Stimulated activated CD4-positive, alpha-beta T cell treated with anti-CD3 and anti-CD28 coated beads, Interleukin-4, amount 100 ng/mL, for 4 hours (primary cell): ENCODE measurements at regions not wholly inside any gene's neighbourhood (a gene's known extent, or its start where the extent isn't known, plus 50 kb on each side); places are given as distances from the start of the nearest gene placed in this dataset.
"Not testable (repeated sequence)": the region's sequence is repeated elsewhere in the genome, so short reads cannot be mapped to it uniquely, and the experiment has no call there.

ENCODE experiments used
- DNase-seq, 2 experiments: peaks; one replicate each; pipeline ENCODE4 v3.0.0-alpha.2; 2020

- no peak for DNase-seq
Measured at GRCh38 chr6:140271759-140272377, 897.4 kb upstream of the CITED2 start.

GRCh38 chr6:140269591-140270165 is 895.2 kb upstream of the CITED2 start:
- no peak for DNase-seq

GRCh38 chr6:140264431-140264830 is 890.0 kb upstream of the CITED2 start:
- DNase-seq = no peak

- not testable (repeated sequence) for DNase-seq
Measured at GRCh38 chr6:140258302-140258701, 883.9 kb upstream of the CITED2 start.

GRCh38 chr6:140256248-140256647 is 881.8 kb upstream of the CITED2 start:
- DNase-seq = no peak

GRCh38 chr6:140253096-140253495 is 878.6 kb upstream of the CITED2 start:
- no peak for DNase-seq

GRCh38 chr6:140252099-140252498 is 877.7 kb upstream of the CITED2 start:
- no peak for DNase-seq

- DNase-seq = no peak
Measured at GRCh38 chr6:140245296-140246040, 871.0 kb upstream of the CITED2 start.

GRCh38 chr6:140237251-140237650 is 862.8 kb upstream of the CITED2 start:
- no peak for DNase-seq

GRCh38 chr6:140236732-140237131 is 862.3 kb upstream of the CITED2 start:
- DNase-seq = no peak

- no peak for DNase-seq
Measured at GRCh38 chr6:140230282-140230681, 855.8 kb upstream of the CITED2 start.

GRCh38 chr6:140228491-140228890 is 854.0 kb upstream of the CITED2 start:
- no peak for DNase-seq

GRCh38 chr6:140226637-140227036 is 852.2 kb upstream of the CITED2 start:
- DNase-seq = no peak

GRCh38 chr6:140225701-140226436 is 851.4 kb upstream of the CITED2 start:
- no peak for DNase-seq

- DNase-seq = no peak
Measured at GRCh38 chr6:140217283-140217682, 842.8 kb upstream of the CITED2 start.

GRCh38 chr6:140209775-140210174 is 835.3 kb upstream of the CITED2 start:
- DNase-seq = no peak

GRCh38 chr6:140208286-140208685 is 833.8 kb upstream of the CITED2 start:
- no peak for DNase-seq

- DNase-seq = no peak
Measured at GRCh38 chr6:140205795-140206593, 831.5 kb upstream of the CITED2 start.

- DNase-seq = no peak
Measured at GRCh38 chr6:140204154-140204553, 829.7 kb upstream of the CITED2 start.

GRCh38 chr6:140203661-140204147 is 829.3 kb upstream of the CITED2 start:
- DNase-seq = no peak

GRCh38 chr6:140202964-140203515 is 828.6 kb upstream of the CITED2 start:
- no peak for DNase-seq

GRCh38 chr6:140201787-140202458 is 827.5 kb upstream of the CITED2 start:
- no peak for DNase-seq
